Erythroblast (primary cell): ENCODE measurements at regions not wholly inside any gene's neighbourhood (a gene's known extent, or its start where the extent isn't known, plus 50 kb on each side); places are given as distances from the start of the nearest gene placed in this dataset.

Experiments
- GATA1 ChIP-seq: IDR thresholded peaks from 2 replicates; pipeline ENCODE4 v1.6.1; 2011; ENCODE audit warnings: low read depth, mild to moderate bottlenecking, control low read depth, low read length, moderate library complexity
- POLR2A ChIP-seq: IDR thresholded peaks from 2 replicates; pipeline ENCODE4 v1.6.1; 2011; ENCODE audit warnings: mild to moderate bottlenecking, low read length

DNA sequence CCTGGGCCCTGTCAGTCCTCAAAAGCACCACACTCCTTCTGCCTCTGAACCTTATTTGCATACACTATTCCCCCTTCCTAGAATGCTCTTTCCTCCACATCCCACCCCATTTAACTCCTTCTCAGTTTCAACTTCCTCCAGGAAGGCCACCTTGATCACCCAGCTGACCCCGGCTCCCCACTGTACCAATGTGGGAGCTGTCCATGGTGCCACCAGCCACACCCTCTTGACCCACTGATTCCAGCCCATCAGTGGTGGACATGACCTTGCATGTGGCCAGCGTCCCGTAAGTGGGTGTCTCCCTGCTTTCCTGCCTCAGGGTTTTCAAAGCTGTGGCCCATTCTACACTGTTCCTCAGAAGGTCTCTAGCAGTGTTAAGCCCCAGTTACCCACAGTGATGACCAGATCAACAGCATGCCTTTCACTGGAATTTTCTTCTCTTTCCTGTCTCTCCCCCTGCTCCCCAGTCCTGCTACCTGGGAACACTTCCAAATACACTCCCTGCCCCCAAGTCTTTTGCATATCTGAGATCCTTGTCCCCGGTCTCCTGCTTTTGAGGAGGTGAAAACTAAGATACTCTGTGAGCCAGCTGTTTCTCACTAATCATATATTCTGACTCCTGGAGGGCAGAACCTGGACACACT is 346.6 kb downstream of the MN1 start:
- TF ChIP-seq GATA1 (no peak), POLR2A (no peak)
